Endothelial cell (in vitro differentiated cells): ENCODE measurements at regions not wholly inside any gene's neighbourhood (a gene's known extent, or its start where the extent isn't known, plus 50 kb on each side); places are given as distances from the start of the nearest gene placed in this dataset.
"Not testable (repeated sequence)": the region's sequence is repeated elsewhere in the genome, so short reads cannot be mapped to it uniquely, and the experiment has no call there.

Experiments used
- DNase-seq: peaks from one replicate; pipeline ENCODE4 v3.0.0; 2021; ENCODE audit warnings: low spot score
- H3K27ac Mint-ChIP-seq: one replicate; pipeline ENCODE4 v1.8.0; 2021; ENCODE audit warnings: mixed read lengths, inconsistent platforms; ENCODE audit not compliant: unreplicated experiment
- H3K27me3 Mint-ChIP-seq: one replicate; pipeline ENCODE4 v1.8.0; 2021; ENCODE audit warnings: mild to moderate bottlenecking, moderate library complexity, mixed read lengths, inconsistent platforms; ENCODE audit not compliant: unreplicated experiment
- H3K36me3 Mint-ChIP-seq: one replicate; pipeline ENCODE4 v1.8.0; 2021; ENCODE audit warnings: mild to moderate bottlenecking, low read depth, mixed read lengths, inconsistent platforms; ENCODE audit not compliant: unreplicated experiment
- H3K4me1 Mint-ChIP-seq: one replicate; pipeline ENCODE4 v1.8.0; 2021; ENCODE audit warnings: mild to moderate bottlenecking, mixed read lengths, inconsistent platforms; ENCODE audit not compliant: unreplicated experiment
- H3K4me3 Mint-ChIP-seq: one replicate; pipeline ENCODE4 v1.8.0; 2021; ENCODE audit warnings: mild to moderate bottlenecking, mixed read lengths, inconsistent platforms; ENCODE audit not compliant: unreplicated experiment
- H3K9me3 Mint-ChIP-seq: one replicate; pipeline ENCODE4 v1.8.0; 2021; ENCODE audit warnings: mixed read lengths, inconsistent platforms; ENCODE audit not compliant: unreplicated experiment
- TF ChIP-seq, protein P1 (sequence below): fragments of 200-600 bp; sonication (generic); IDR thresholded peaks from one replicate; pipeline ENCODE4 v1.5.0; 2021; ENCODE audit warnings: antibody characterized with exemption; ENCODE audit not compliant: unreplicated experiment

DNA sequence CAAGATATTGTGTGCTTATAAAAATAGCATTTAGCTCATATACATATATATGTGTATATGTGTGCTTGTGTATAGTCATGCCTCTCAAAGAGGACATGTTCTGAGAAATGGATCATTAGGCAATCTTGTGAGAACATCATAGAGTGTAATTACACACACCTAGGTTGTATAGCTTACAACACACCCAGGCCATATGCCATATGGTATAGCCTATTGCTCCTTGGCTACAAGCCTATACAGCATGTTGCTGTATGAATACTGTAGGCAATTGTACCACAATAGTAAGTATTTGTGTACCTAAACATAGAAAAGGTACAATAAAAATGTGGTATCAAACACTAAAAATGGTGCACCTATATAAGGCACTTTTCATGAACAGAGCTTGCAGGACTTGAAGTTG is 1510.5 kb upstream of the LRRTM3 start:
- H3K27ac Mint-ChIP-seq = no peak overlapping the region
- TF ChIP-seq, protein P1, sequence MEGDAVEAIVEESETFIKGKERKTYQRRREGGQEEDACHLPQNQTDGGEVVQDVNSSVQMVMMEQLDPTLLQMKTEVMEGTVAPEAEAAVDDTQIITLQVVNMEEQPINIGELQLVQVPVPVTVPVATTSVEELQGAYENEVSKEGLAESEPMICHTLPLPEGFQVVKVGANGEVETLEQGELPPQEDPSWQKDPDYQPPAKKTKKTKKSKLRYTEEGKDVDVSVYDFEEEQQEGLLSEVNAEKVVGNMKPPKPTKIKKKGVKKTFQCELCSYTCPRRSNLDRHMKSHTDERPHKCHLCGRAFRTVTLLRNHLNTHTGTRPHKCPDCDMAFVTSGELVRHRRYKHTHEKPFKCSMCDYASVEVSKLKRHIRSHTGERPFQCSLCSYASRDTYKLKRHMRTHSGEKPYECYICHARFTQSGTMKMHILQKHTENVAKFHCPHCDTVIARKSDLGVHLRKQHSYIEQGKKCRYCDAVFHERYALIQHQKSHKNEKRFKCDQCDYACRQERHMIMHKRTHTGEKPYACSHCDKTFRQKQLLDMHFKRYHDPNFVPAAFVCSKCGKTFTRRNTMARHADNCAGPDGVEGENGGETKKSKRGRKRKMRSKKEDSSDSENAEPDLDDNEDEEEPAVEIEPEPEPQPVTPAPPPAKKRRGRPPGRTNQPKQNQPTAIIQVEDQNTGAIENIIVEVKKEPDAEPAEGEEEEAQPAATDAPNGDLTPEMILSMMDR = no peak
- H3K4me1 Mint-ChIP-seq = no peaks in the 10 kb centered on the region
- no peaks in the 10 kb centered on the region for H3K27me3 Mint-ChIP-seq
- H3K4me3 Mint-ChIP-seq = no peak overlapping the region
- H3K36me3 Mint-ChIP-seq = no peaks in the 10 kb centered on the region
- H3K9me3 Mint-ChIP-seq = no peaks in the 10 kb centered on the region
- DNase-seq = no peak

DNA sequence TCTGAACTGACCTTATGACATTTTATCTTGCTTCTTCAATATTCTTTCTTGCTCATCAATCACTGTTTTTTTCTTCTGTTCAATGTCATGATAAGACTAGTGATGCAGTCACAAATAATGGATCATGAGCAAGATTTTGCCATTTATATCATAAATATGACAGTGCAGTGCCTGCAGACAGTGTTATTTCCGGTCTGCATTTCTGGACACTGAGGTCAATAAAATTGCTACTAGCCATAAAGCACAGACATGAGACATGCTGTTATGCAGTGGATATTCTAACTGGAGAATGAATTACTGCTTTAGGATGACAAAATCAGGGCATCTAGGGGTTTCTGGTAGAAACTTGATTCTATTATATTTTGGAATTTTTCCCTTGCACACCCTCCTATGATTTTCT is 1509.7 kb upstream of the LRRTM3 start:
- no peaks in the 10 kb centered on the region for H3K4me1 Mint-ChIP-seq
- TF ChIP-seq, protein P1 = no peak
- no peak overlapping the region for H3K4me3 Mint-ChIP-seq
- no peaks in the 10 kb centered on the region for H3K9me3 Mint-ChIP-seq
- no peaks in the 10 kb centered on the region for H3K27me3 Mint-ChIP-seq
- no peak overlapping the region for H3K27ac Mint-ChIP-seq
- no peak for DNase-seq
- no peaks in the 10 kb centered on the region for H3K36me3 Mint-ChIP-seq

DNA sequence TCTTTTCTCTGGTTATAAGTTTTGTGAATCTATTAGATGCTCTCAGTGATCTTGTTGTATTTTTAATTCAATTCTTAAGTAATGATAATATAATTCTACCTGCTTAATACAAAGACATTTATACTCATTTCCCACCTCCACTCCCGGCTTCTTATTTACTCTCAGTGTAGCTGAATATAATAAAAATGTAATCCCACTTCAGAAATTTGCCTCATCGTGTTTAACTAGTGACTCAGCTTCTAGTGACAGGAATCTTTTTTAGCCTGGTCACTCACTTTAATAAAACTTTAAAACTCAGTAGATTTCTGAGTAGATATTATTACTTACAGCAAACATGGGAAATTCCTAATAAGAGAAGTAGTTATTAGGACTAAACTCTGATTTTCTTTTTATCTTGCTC is 1506.2 kb upstream of the LRRTM3 start:
- no peak overlapping the region for H3K27ac Mint-ChIP-seq
- H3K9me3 Mint-ChIP-seq = no peaks in the 10 kb centered on the region
- H3K4me3 Mint-ChIP-seq = no peak overlapping the region
- no peaks in the 10 kb centered on the region for H3K36me3 Mint-ChIP-seq
- TF ChIP-seq, protein P1 = no peak
- no peak for DNase-seq
- no peaks in the 10 kb centered on the region for H3K4me1 Mint-ChIP-seq
- H3K27me3 Mint-ChIP-seq = no peaks in the 10 kb centered on the region

DNA sequence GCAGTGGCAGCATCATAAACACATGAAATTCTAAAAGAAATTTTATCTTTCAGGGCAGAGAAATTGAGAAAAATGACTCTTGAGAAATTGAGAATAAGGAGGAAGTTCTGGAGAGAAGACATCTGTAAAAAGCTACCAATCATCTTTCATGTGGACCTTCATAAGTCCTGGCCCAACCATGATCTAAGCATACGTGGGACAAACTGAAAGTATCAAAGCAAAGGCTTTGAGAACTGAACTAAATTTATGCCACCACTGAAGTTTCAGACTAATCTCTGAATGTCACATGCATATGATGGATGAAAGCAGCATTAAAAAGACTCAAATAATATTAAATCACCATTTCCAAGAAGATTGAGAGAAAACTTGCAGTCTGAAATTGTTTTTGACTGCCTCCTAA is 1502.8 kb upstream of the LRRTM3 start:
- DNase-seq = no peak
- TF ChIP-seq, protein P1 = no peak
- H3K4me3 Mint-ChIP-seq = no peak overlapping the region
- H3K27ac Mint-ChIP-seq = no peak overlapping the region
- no peaks in the 10 kb centered on the region for H3K36me3 Mint-ChIP-seq
- H3K4me1 Mint-ChIP-seq = no peaks in the 10 kb centered on the region
- no peaks in the 10 kb centered on the region for H3K27me3 Mint-ChIP-seq
- no peaks in the 10 kb centered on the region for H3K9me3 Mint-ChIP-seq

DNA sequence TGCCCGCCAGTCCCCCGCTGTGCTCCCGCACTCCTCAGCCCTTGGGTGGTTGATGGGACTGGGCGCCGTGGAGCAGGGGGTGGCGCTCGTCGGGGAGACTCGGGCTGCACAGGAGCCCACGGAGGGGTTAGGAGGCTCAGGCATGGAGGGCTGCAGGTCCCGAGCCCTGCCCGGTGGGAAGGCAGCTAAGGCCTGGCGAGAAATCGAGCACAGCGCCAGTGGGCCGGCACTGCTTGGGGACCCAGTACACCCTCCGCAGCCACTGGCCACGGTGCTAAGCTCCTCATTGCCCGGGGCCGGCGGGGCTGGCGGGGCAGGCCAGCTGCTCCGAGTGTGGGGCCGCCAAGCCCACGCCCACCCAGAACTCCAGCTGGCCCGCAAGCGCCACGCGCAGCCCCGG is 1496.5 kb upstream of the LRRTM3 start:
- H3K4me3 Mint-ChIP-seq, H3K36me3 Mint-ChIP-seq, H3K27me3 Mint-ChIP-seq, H3K9me3 Mint-ChIP-seq, DNase-seq, H3K27ac Mint-ChIP-seq, H3K4me1 Mint-ChIP-seq: not testable (repeated sequence)

DNA sequence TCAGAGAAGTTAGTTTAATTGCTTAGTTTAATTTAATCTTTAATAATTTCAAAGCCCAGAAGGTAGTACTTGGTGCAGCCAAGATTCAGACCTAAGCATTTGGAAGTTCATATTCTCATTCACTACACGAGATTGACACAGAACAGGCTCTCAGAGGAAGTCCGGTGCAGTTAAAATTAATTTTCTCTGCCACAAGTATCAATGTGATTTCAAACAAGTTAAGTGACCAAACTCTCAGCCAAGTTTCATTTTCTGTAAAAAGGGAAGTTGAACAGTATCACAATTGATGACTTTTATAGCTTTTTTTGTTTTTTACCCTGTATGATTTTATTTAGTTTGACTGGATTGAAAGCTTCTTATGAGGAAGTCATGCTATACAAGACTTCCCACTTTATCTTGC is 1494.9 kb upstream of the LRRTM3 start:
- Mint-ChIP-seq H3K9me3 (no peaks in the 10 kb centered on the region), H3K27ac (no peak overlapping the region)

More for the DNA sequence above, 1494.9 kb upstream of the LRRTM3 start:
- Mint-ChIP-seq H3K36me3 (no peaks in the 10 kb centered on the region), H3K27me3 (no peaks in the 10 kb centered on the region), H3K4me3 (no peak overlapping the region), H3K4me1 (no peaks in the 10 kb centered on the region)
- TF ChIP-seq, protein P1 = no peak
- DNase-seq = no peak
